ENCODE measurements at regions not wholly inside any gene's neighbourhood (a gene's known extent, or its start where the extent isn't known, plus 50 kb on each side); places are given as distances from the start of the nearest gene placed in this dataset.

GRCh38 chr5:15074651-15075050 lies 203.1 kb upstream of the ANKH start:
- TF ChIP-seq ZBTB7A (IDR thresholded peaks at IDR 0.05; ENCODE audit: low read depth) = no peak
- no peak for TF ChIP-seq CEBPB (IDR thresholded peaks at IDR 0.05)
- no peak for TF ChIP-seq TEAD4 (IDR thresholded peaks at IDR 0.05)
- TF ChIP-seq, protein P1, sequence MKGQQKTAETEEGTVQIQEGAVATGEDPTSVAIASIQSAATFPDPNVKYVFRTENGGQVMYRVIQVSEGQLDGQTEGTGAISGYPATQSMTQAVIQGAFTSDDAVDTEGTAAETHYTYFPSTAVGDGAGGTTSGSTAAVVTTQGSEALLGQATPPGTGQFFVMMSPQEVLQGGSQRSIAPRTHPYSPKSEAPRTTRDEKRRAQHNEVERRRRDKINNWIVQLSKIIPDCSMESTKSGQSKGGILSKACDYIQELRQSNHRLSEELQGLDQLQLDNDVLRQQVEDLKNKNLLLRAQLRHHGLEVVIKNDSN (IDR thresholded peaks at IDR 0.05) = no peak
- no peak for TF ChIP-seq NFIC (IDR thresholded peaks at IDR 0.05)
- TF ChIP-seq TCF12 (IDR thresholded peaks at IDR 0.05; ENCODE audit: low read depth) = no peak
- TF ChIP-seq, protein P2, sequence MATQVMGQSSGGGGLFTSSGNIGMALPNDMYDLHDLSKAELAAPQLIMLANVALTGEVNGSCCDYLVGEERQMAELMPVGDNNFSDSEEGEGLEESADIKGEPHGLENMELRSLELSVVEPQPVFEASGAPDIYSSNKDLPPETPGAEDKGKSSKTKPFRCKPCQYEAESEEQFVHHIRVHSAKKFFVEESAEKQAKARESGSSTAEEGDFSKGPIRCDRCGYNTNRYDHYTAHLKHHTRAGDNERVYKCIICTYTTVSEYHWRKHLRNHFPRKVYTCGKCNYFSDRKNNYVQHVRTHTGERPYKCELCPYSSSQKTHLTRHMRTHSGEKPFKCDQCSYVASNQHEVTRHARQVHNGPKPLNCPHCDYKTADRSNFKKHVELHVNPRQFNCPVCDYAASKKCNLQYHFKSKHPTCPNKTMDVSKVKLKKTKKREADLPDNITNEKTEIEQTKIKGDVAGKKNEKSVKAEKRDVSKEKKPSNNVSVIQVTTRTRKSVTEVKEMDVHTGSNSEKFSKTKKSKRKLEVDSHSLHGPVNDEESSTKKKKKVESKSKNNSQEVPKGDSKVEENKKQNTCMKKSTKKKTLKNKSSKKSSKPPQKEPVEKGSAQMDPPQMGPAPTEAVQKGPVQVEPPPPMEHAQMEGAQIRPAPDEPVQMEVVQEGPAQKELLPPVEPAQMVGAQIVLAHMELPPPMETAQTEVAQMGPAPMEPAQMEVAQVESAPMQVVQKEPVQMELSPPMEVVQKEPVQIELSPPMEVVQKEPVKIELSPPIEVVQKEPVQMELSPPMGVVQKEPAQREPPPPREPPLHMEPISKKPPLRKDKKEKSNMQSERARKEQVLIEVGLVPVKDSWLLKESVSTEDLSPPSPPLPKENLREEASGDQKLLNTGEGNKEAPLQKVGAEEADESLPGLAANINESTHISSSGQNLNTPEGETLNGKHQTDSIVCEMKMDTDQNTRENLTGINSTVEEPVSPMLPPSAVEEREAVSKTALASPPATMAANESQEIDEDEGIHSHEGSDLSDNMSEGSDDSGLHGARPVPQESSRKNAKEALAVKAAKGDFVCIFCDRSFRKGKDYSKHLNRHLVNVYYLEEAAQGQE (IDR thresholded peaks at IDR 0.05; ENCODE audit: low read depth) = no peak
- no peak for TF ChIP-seq CREB1 (IDR thresholded peaks at IDR 0.05; ENCODE audit: low read depth)
- TF ChIP-seq YY1 (IDR thresholded peaks at IDR 0.05; ENCODE audit: low read depth) = no peak
- TF ChIP-seq EP300 (IDR thresholded peaks at IDR 0.05; ENCODE audit: borderline replicate concordance) = no peak

DNA sequence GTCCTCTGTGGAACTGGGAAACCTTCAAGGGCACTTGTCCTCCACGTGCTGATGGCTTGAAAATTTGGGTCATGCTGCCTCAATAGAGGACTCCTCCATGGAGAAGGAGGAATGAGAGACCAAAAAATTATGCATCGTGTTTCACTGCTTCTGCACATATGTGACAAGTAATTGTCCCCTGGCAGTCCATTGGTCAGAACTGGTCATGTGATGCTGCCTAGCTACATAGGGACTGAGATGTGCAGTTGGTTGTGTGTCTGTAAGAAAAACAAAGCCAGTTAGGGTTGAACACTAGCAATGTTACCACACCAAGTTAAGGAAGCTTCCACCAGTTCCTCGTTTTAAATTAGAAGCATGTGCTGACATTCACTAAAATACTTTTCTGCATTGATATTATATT lies 201.9 kb upstream of the ANKH start:
- TF ChIP-seq, protein P1 (IDR thresholded peaks at IDR 0.05) = peak; percentile 70
- no peak for TF ChIP-seq ZBTB7A (IDR thresholded peaks at IDR 0.05; ENCODE audit: low read depth)

- TF ChIP-seq, protein P2 (IDR thresholded peaks at IDR 0.05; ENCODE audit: low read depth) = no peak
- TF ChIP-seq CREB1 (IDR thresholded peaks at IDR 0.05; ENCODE audit: low read depth) (no peak), YY1 (IDR thresholded peaks at IDR 0.05; ENCODE audit: low read depth) (no peak), FOXM1 (IDR thresholded peaks at IDR 0.05; ENCODE audit: borderline replicate concordance, low read depth) (no peak), NFIC (IDR thresholded peaks at IDR 0.05) (no peak), TAF1 (IDR thresholded peaks at IDR 0.05; ENCODE audit: low read depth) (no peak), EP300 (IDR thresholded peaks at IDR 0.05; ENCODE audit: borderline replicate concordance) (no peak), CEBPB (IDR thresholded peaks at IDR 0.05) (no peak), ZBTB7A (IDR thresholded peaks at IDR 0.05; ENCODE audit: low read depth) (no peak)
- TF ChIP-seq, protein P1 (IDR thresholded peaks at IDR 0.05) = no peak
Observed at GRCh38 chr5:15070907-15071306, 199.3 kb upstream of the ANKH start.

DNA sequence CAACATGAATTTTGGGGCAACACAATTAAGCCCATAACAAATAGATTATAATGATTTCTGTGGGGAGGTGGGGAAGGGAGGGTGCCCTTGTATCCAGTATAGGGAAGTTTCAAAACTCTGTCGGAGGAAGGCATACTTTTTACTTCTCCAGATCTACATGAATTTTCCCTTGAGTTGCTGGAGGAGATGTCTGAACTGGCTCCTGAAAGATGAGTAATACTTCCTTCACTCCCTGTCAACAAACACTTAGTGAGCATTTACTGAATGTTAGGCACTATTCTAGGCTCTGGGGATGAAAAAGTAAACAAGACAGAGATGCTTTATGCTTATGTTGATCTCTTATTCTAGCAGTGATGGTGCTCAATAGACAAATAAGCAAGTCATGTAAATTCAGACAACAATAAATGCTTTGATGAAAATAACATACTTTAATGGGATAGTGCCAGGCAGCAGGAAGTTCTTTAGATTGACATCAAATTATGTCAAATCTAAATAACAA lies 197.9 kb upstream of the ANKH start:
- TF ChIP-seq, protein P3, sequence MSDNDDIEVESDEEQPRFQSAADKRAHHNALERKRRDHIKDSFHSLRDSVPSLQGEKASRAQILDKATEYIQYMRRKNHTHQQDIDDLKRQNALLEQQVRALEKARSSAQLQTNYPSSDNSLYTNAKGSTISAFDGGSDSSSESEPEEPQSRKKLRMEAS (IDR thresholded peaks at IDR 0.05) = no peak
- TF ChIP-seq EGR1 (IDR thresholded peaks at IDR 0.05) (no peak), YY1 (IDR thresholded peaks at IDR 0.05; ENCODE audit: low read depth) (no peak), TAF1 (IDR thresholded peaks at IDR 0.05; ENCODE audit: low read depth) (no peak), EP300 (IDR thresholded peaks at IDR 0.05; ENCODE audit: borderline replicate concordance) (no peak), CREB1 (IDR thresholded peaks at IDR 0.05; ENCODE audit: low read depth) (no peak), RAD21 (IDR thresholded peaks at IDR 0.05; ENCODE audit: low read depth) (no peak), TCF12 (IDR thresholded peaks at IDR 0.05; ENCODE audit: low read depth) (no peak), FOXM1 (IDR thresholded peaks at IDR 0.05; ENCODE audit: borderline replicate concordance, low read depth) (no peak), ZBTB7A (IDR thresholded peaks at IDR 0.05; ENCODE audit: low read depth) (no peak), CEBPB (IDR thresholded peaks at IDR 0.05) (no peak), NFIC (IDR thresholded peaks at IDR 0.05) (no peak), TEAD4 (IDR thresholded peaks at IDR 0.05) (no peak)
- TF ChIP-seq, protein P1 (IDR thresholded peaks at IDR 0.05) = no peak
- TF ChIP-seq, protein P2 (IDR thresholded peaks at IDR 0.05; ENCODE audit: low read depth) = no peak

Measured in Ishikawa (cell line).